H7 (cell line): ENCODE measurements at regions not wholly inside any gene's neighbourhood (a gene's known extent, or its start where the extent isn't known, plus 50 kb on each side); places are given as distances from the start of the nearest gene placed in this dataset.

Experiments
- DNase-seq: peaks from one replicate; pipeline ENCODE4 v3.0.0; 2012
- H3K27me3 ChIP-seq: 2 replicates; pipeline ENCODE4 v1.6.0; 2011; ENCODE audit warnings: mild to moderate bottlenecking, low read length; ENCODE audit not compliant: control insufficient read depth, insufficient read depth
- H3K36me3 ChIP-seq: replicated peaks from 2 replicates; pipeline ENCODE4 v1.5.1; 2011; ENCODE audit warnings: low read length; ENCODE audit not compliant: control insufficient read depth, insufficient read depth
- H3K4me3 ChIP-seq: 2 replicates; pipeline ENCODE4 v1.5.1; 2011; ENCODE audit warnings: low read depth, mild to moderate bottlenecking, control low read depth, low read length, moderate library complexity; ENCODE audit not compliant: insufficient read depth

DNA sequence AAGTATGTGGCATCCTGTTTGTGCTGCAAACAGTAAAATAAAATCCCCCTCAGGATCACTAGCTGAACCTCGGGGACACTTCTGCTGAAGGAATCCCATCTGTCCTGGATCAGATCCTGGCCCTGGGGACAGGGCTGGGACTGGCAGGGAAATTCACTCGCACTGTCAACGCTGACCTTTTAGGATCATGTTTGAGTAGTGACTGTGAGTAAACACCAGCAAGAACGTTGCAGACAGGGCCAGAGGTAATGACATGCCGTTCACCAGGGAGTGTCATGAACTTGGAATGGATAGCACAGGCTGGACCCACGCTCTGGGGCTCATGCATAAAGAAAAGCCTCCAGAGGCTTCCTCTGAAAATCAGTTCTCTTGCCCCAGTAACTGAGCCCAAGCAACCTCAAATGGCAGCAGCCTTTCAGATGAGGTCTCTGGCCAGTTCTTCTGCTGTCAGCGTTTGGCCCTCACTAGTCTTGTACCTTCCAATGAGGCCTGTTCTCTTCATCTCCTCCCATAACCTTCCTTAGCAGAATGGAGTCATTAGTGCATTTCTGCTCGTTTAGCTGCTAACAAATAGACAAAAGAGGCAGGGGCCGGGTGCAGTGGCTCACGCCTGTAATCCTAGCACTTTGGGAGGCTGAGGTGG is 51.0 kb upstream of the BARX2 start:
- DNase-seq, result no peak
- H3K4me3 ChIP-seq, result no peak overlapping the region
- H3K27me3 ChIP-seq, result no peaks in the 10 kb centered on the region
- H3K36me3 ChIP-seq, result no peaks in the 10 kb centered on the region

DNA sequence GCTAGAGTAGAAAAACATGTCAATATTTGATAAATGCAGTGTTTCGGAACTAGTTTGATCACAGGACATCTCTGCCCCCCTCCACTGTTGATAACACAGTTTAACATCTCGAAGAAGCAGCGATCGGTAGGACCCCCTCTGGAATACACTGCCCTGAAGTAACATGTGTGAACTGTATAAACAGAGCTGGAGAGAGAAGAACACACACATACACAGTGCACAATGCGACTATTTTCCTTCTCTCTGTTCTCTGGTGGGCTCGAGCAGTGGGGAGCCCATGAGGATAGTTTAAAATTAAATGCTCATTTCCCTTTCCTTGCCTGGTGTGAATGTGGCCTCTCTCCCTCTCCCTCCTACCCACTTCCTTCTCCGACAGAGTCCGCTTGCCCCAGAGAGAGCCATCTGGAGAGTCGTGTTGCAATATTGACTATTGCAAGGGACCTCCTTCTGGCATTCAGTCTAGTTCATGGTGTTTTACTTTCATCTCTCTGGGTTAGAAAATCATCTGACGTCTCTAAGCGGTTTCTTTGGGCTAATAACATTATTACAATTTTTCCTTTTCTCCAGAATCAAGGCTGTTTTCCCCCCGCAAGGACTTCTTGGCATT is 51.6 kb upstream of the BARX2 start:
- Histone ChIP-seq H3K4me3 (no peak overlapping the region), H3K27me3 (no peaks in the 10 kb centered on the region), H3K36me3 (no peaks in the 10 kb centered on the region)
- no peak for DNase-seq

DNA sequence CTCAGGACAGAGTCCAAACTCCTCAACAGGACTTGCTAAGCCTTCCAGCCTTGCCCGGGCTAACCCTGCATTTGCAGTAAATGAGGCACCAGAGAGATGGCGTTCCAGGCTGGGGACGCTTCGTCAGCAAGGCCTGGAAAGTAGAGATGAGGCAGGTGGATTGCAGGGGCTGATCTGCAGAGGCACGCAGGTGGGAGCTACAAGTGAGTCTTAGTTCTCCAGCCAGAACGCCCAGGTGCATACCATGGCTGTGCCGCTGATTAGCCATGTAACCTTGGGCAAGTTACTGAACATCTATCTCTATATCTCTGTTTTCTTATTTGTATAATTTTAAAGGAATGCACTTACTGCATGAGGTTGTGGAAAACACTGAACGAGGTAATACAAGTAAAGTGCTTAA is 52.7 kb upstream of the BARX2 start:
- Histone ChIP-seq H3K36me3 (no peaks in the 10 kb centered on the region), H3K27me3 (no peaks in the 10 kb centered on the region), H3K4me3 (no peak overlapping the region)
- DNase-seq, result no peak

DNA sequence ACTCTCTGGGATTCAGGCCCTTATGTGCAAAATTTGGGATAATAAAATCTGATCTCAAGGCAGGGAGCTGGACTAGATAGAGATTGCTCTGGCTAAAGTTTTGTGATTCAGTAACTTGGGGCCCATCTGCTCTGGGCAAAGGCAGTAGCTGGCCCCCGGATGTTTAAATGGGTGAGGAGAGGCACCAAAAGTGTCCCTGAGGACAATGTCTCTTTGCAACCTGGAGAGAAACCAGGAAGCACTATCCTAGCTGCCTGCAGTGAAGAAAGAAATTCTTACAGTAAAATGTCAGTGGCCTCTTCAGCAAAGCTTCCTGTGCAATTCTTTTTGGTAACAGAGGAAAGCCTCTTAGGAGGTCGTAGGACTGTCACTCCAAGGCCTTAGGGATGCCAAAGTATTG is 54.6 kb upstream of the BARX2 start:
- Histone ChIP-seq H3K27me3 (no peaks in the 10 kb centered on the region), H3K36me3 (no peaks in the 10 kb centered on the region), H3K4me3 (no peak overlapping the region)
- DNase-seq, result no peak

DNA sequence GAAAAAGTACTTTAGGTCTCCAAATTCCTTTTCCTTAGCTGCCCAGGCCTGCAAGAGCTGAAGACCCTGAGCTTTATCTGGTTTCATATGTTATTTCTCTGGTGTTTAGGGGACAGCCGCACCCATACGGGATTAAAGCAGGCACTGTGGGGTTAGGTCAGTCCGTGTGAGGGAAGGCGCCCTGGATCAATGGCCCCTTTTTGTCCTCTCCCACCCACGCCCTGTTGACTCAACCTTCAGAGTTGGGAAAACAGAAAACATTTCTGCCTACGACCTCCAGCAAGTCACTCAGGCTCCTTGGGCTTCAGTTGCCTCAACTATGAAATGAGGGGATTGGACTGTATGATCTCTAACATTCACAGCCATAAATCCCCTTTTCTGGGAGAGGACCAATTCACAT is 55.2 kb upstream of the BARX2 start:
- DNase-seq, result no peak
- Histone ChIP-seq H3K27me3 (no peaks in the 10 kb centered on the region), H3K36me3 (no peaks in the 10 kb centered on the region), H3K4me3 (no peak overlapping the region)

DNA sequence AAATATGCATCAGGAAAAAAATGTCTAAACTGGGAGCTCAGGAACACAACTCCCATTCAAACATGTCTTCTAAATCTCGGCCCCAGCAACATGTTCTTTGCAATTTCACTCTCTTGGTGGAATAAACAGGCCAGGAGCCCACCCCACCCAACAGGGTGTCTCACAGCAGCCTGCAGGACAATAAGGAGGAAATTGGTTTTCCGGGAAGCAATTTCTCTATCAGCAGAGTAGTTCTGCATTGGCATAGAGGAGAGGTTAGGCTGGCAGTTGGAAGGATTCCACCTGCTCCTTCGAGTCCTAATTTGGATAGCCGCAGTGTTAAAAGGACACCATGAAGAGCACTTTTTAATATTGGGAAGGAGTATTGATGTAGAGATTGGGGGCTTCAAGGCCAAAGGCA is 55.9 kb upstream of the BARX2 start:
- H3K36me3 ChIP-seq, result no peaks in the 10 kb centered on the region
- H3K27me3 ChIP-seq, result no peaks in the 10 kb centered on the region; the same call in 1 of the 2 replicates
- DNase-seq, result no peak
- H3K4me3 ChIP-seq, result no peak overlapping the region

DNA sequence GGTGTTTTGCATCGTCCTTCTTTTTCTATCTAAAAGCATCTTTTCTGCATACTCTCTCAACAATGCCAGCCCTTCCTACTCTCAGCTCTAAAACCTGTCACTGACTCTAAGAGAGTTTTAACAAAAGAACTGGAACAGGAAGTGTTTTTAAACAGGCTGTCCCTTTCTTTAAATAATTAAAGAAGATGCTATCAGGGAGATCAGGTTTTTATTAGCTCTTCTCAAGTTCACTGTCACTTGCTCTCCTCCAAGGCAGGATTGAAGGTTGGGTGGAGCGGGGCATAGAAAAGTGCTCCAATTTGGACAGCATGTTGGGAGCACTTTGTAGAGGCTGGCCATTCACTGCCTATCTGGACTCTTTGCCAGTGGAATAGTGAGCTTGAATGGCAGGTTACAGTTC is 56.4 kb upstream of the BARX2 start:
- Histone ChIP-seq H3K36me3 (no peaks in the 10 kb centered on the region), H3K4me3 (no peak overlapping the region), H3K27me3 (no peaks in the 10 kb centered on the region; the same call in 1 of the 2 replicates)
- DNase-seq, result no peak

DNA sequence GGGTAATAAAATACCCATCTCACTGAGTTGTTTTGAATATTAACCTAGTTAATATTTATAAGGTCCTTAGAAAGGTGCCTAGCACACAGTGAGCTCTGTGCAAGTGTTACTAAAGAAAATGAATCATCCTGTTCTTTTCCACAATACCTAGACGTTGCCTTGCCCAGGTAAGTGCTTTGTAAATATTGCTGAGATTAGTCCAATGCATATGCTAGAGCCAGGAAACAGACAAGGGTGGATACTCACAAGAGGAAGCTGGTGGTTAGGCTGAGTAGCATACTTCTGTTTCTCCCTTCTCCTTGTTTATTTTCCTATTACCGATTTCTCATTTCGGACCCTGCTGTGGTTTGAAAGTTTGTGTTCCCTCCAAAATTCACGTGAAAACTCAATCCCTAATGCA is 58.1 kb upstream of the BARX2 start:
- Histone ChIP-seq H3K27me3 (no peaks in the 10 kb centered on the region; the same call in 1 of the 2 replicates), H3K4me3 (no peak overlapping the region), H3K36me3 (no peaks in the 10 kb centered on the region)
- no peak for DNase-seq

DNA sequence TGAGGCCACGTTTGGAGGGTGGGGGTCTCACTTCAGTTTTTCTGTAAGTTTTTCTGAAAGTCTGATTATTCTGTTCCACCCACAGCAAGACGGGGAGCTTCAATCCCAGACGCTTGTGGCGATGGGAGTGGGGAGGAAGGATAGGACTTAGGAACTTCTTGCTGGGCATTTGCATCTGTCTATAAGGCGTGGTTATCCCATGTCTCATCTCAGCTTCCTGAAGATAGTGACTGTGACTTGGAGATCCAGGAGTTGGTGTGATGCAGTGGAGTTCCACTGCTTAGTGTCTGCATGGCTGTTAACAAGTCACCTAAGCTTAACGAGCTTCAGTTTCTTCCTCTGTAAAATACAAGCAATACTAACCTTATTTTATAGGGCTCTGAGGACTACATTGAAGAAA is 58.9 kb upstream of the BARX2 start:
- Histone ChIP-seq H3K36me3 (no peaks in the 10 kb centered on the region), H3K4me3 (no peak overlapping the region), H3K27me3 (no peaks in the 10 kb centered on the region; the same call in 1 of the 2 replicates)
- DNase-seq, result no peak

DNA sequence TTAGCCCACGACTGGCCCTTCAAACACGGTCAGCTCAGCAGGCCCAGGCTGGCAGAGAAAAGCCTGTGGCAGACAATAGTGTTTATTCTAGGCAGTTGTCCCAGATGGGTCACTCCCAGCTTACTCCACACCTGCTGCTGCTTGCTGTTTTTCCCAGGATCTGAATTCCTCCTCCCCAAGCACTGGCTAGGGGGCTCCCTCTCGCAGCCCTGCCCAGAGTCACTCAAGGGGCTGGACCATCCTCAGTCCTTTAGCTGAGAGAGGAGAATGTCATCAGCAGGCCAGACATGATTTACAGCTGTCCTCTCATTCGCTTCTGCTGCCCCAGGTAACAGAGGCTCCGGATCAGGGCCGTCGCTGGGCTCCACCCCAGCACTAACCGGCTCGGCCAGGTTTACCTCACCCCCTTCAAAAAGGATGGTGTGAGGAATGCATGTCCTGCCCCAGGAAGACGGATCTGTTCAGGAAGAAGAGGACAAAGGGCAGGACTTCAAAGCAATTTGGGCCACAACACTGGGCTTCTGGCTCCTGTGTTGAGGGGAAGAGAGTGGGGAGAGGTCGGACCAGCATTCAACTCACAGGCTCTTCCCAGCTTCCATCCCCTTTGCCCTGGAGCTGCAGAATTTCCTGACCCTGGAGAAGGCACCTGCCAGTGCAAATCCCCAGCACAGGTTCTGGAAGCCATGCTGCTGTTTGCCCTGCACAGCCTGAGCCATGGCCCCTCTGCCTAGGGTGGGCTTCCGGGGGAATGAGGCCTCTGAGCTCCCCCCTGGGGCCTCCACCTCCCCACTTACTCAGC is 59.7 kb upstream of the BARX2 start:
- H3K36me3 ChIP-seq, result no peaks in the 10 kb centered on the region
- peak; percentile 52 for DNase-seq
- no peak overlapping the region for H3K4me3 ChIP-seq
- H3K27me3 ChIP-seq, result no peaks in the 10 kb centered on the region; the same call in 1 of the 2 replicates

DNA sequence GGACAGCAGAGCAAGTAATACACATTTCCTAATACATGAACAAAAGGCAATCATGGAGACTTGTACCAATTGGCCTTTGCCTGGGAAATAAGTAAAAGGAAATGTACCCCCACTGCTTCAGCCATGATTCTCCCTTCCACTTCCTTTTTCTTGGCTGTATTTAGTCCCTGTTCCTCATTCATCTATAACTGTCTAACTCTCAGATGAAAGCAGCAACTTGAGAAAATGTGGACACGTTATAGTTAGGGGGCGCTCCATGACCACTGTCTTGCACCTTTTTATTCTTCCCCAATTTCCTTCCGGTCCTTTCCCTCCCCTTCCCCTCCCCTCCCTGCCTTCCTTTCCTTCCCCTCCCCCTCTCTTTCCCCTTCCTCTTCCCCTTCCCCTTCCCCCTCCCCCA is 61.3 kb upstream of the BARX2 start:
- no peak for DNase-seq
- H3K4me3 ChIP-seq, result no peak overlapping the region
- no peaks in the 10 kb centered on the region; the same call in 1 of the 2 replicates for H3K27me3 ChIP-seq
- no peaks in the 10 kb centered on the region for H3K36me3 ChIP-seq

DNA sequence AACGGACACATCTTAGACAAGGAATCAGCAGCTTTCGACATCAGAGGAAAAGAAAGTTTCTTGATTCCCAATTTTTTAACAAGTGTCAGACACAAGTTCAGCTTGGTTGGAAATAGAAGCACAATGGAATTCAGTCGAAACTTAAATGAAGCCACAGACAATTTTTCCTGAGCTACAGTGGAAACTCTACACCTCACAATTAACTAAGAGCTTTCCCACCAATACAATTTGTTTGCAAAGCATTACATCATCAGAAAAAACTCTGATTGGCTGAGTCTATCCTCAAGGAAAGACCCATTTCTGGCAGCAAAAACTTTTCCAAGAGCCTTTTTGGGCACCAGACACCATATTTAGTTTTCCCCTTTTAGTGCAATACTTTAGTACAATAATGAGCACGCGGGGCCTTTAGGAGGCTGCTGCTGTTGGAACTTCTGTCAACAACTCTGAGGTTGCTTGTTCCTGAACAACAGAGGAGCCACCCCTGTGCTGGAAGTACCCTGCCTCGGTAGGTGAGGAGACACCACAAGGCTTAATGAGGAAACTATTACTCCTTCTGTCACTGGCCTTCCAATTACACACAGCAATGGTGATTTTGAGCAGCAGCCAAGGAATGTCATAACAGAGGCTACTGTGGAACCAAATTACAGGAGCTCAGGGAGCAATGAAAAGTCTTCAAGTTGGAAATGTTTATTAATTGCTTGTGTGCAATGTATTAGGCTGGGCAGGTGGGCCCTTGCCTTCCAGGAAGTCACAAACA is 61.9 kb upstream of the BARX2 start:
- DNase-seq, result no peak
- Histone ChIP-seq H3K36me3 (no peaks in the 10 kb centered on the region), H3K4me3 (no peak overlapping the region), H3K27me3 (no peaks in the 10 kb centered on the region; the same call in 1 of the 2 replicates)

DNA sequence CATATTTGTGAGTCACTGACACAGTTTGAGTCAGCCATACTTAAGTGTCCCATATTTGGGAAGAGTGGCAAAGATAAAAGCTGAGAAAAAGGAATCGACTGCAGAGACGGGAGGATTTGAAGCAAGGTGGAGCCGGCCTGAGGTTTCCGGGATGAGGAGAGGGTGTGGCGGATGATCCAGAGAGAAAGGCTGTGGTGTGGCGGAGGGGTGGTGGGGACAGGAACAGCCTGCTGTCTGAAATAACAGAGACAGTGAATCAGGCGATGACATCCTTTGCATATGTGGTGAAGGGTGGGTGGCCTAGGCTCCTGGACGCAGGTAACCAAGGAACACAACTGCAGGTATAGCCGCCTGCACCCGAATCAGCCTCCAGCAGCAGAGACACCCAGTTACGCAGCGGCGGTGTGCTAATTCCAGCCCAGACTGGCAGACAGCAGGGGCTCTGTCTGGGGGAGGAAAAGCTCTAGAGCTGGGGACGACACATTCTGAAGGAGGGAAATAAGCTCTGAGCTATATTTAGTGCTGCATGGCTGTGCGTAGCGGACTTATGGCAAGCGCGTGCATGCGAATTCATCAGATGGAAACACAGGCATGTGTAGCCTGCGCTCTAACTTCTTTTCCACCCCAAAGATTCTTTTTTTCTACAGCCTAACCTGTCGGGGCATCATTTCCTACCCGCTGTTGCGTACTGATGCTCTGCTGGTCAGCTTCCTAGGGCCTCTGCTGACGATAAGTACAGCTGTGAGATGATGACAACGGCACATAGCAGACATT is 62.7 kb upstream of the BARX2 start:
- DNase-seq, result no peak
- no peak overlapping the region for H3K4me3 ChIP-seq

More for the DNA sequence above, 62.7 kb upstream of the BARX2 start:
- Histone ChIP-seq H3K36me3 (no peaks in the 10 kb centered on the region), H3K27me3 (no peaks in the 10 kb centered on the region; the same call in 1 of the 2 replicates)
